Fibroblast of lung (primary cell): ENCODE measurements at regions not wholly inside any gene's neighbourhood (a gene's known extent, or its start where the extent isn't known, plus 50 kb on each side); places are given as distances from the start of the nearest gene placed in this dataset.

ENCODE experiments used
- EZH2 ChIP-seq: IDR thresholded peaks from 2 replicates; pipeline ENCODE4 v1.5.1; 2012; ENCODE audit warnings: low read length, control low read depth, mild to moderate bottlenecking; ENCODE audit errors: missing control alignments
- TF ChIP-seq, protein P1 (sequence below), 2 donors: IDR thresholded peaks in 1 of 2; conservative IDR thresholded peaks in 1 of 2; 1 replicate in 1 of 2; 2 replicates in 1 of 2; pipeline ENCODE4 v1.5.1; 2011 to 2012; ENCODE audit warnings: low read length in 2 of 2, control low read depth in 1 of 2, inconsistent platforms in 1 of 2, low read depth in 1 of 2, mild to moderate bottlenecking in 1 of 2

DNA sequence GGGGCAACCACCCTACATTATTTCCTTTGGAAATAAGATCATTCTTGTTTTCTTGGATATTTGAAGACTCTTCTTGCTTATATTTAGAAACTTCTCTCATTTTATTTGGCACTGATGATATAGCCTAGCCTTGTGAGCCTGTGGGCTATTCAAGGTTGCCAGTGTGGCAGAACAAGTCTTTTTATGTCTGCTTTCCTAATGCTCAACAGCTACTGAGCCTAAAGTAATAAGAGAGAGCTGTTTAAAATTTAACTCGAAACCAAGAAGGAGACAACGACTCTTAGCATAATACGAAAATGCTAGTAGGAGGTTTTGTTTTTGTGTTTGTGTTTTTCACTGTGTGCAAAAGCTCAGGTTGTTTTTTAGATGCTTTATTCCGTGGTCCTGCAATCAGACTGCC is 104.0 kb upstream of the CPM start:
- TF ChIP-seq, protein P1, sequence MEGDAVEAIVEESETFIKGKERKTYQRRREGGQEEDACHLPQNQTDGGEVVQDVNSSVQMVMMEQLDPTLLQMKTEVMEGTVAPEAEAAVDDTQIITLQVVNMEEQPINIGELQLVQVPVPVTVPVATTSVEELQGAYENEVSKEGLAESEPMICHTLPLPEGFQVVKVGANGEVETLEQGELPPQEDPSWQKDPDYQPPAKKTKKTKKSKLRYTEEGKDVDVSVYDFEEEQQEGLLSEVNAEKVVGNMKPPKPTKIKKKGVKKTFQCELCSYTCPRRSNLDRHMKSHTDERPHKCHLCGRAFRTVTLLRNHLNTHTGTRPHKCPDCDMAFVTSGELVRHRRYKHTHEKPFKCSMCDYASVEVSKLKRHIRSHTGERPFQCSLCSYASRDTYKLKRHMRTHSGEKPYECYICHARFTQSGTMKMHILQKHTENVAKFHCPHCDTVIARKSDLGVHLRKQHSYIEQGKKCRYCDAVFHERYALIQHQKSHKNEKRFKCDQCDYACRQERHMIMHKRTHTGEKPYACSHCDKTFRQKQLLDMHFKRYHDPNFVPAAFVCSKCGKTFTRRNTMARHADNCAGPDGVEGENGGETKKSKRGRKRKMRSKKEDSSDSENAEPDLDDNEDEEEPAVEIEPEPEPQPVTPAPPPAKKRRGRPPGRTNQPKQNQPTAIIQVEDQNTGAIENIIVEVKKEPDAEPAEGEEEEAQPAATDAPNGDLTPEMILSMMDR (conservative IDR thresholded peaks at IDR 0.05 in 1 of 2, IDR thresholded peaks at IDR 0.05 in 1 of 2; ENCODE audit: low read depth in 1 of 2, low read length in 2 of 2) = no peak
- TF ChIP-seq EZH2 = no peak
